ENCODE measurements at regions not wholly inside any gene's neighbourhood (a gene's known extent, or its start where the extent isn't known, plus 50 kb on each side); places are given as distances from the start of the nearest gene placed in this dataset.

DNA sequence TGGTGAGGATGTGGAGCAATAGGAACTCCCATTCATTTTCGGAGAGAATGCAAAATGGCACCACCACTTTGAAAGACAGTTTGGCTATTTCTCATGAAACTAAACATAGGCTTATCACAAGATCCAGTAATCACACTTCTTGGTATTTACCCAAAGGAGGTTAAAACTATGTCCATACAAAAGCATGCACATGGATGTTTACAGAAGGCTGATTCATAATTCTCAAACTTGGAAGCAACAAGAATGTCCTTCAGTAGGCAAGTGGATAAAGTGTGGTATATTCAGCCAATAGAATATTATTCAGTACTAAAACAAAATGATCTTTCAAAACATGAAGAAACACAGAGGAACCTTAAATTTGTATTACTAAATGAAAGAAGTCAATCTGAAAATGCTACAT lies 440.6 kb downstream of the FBXO15 start:
- TF ChIP-seq, protein P1, sequence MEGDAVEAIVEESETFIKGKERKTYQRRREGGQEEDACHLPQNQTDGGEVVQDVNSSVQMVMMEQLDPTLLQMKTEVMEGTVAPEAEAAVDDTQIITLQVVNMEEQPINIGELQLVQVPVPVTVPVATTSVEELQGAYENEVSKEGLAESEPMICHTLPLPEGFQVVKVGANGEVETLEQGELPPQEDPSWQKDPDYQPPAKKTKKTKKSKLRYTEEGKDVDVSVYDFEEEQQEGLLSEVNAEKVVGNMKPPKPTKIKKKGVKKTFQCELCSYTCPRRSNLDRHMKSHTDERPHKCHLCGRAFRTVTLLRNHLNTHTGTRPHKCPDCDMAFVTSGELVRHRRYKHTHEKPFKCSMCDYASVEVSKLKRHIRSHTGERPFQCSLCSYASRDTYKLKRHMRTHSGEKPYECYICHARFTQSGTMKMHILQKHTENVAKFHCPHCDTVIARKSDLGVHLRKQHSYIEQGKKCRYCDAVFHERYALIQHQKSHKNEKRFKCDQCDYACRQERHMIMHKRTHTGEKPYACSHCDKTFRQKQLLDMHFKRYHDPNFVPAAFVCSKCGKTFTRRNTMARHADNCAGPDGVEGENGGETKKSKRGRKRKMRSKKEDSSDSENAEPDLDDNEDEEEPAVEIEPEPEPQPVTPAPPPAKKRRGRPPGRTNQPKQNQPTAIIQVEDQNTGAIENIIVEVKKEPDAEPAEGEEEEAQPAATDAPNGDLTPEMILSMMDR (conservative IDR thresholded peaks at IDR 0.05; ENCODE audit: low read depth in 2 of 2): no peak
- TF ChIP-seq, protein P2, sequence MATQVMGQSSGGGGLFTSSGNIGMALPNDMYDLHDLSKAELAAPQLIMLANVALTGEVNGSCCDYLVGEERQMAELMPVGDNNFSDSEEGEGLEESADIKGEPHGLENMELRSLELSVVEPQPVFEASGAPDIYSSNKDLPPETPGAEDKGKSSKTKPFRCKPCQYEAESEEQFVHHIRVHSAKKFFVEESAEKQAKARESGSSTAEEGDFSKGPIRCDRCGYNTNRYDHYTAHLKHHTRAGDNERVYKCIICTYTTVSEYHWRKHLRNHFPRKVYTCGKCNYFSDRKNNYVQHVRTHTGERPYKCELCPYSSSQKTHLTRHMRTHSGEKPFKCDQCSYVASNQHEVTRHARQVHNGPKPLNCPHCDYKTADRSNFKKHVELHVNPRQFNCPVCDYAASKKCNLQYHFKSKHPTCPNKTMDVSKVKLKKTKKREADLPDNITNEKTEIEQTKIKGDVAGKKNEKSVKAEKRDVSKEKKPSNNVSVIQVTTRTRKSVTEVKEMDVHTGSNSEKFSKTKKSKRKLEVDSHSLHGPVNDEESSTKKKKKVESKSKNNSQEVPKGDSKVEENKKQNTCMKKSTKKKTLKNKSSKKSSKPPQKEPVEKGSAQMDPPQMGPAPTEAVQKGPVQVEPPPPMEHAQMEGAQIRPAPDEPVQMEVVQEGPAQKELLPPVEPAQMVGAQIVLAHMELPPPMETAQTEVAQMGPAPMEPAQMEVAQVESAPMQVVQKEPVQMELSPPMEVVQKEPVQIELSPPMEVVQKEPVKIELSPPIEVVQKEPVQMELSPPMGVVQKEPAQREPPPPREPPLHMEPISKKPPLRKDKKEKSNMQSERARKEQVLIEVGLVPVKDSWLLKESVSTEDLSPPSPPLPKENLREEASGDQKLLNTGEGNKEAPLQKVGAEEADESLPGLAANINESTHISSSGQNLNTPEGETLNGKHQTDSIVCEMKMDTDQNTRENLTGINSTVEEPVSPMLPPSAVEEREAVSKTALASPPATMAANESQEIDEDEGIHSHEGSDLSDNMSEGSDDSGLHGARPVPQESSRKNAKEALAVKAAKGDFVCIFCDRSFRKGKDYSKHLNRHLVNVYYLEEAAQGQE (IDR thresholded peaks at IDR 0.05; ENCODE audit: unreplicated experiment): no peak
- TF ChIP-seq EZH2 (IDR thresholded peaks at IDR 0.05; ENCODE audit: low read depth, unreplicated experiment) (no peak), POLR2AphosphoS5 (IDR thresholded peaks at IDR 0.05; ENCODE audit: low read depth) (no peak), EZH2phosphoT487 (IDR thresholded peaks at IDR 0.05; ENCODE audit: unreplicated experiment) (no peak), STAT1 (IDR thresholded peaks at IDR 0.05; ENCODE audit: unreplicated experiment) (no peak), JUNB (IDR thresholded peaks at IDR 0.05; ENCODE audit: unreplicated experiment) (no peak), ZNF114 (CRISPR knock-in tag; IDR thresholded peaks at IDR 0.05) (no peak), CREB1 (CRISPR knock-in tag; IDR thresholded peaks at IDR 0.05; ENCODE audit: low read depth) (no peak)

Measured in GM23338 (cell line).